Spleen (tissue), 7 donors: ENCODE measurements at regions not wholly inside any gene's neighbourhood (a gene's known extent, or its start where the extent isn't known, plus 50 kb on each side); places are given as distances from the start of the nearest gene placed in this dataset.

Experiments used
- POLR2A ChIP-seq, 3 donors: fragments of 450-650 bp; IDR thresholded peaks; one replicate each; pipeline ENCODE4 v1.5.1; 2017; ENCODE audit warnings: antibody characterized with exemption in 3 of 3, mild to moderate bottlenecking in 1 of 3
- TF ChIP-seq, protein P1 (sequence below), 11 experiments: fragments of 200-600 bp in 7 of 11; fragments of 450-650 bp in 4 of 11; sonication (generic) in 4 of 11; IDR thresholded peaks in 8 of 11; conservative IDR thresholded peaks in 3 of 11; 1 replicate in 7 of 11; 2 replicates in 4 of 11; pipeline versions ENCODE4 v1.4.0 to v1.8.0; 2016 to 2021; ENCODE audit warnings: antibody characterized with exemption in 11 of 11, inconsistent platforms in 4 of 11, mild to moderate bottlenecking in 1 of 11
- donor health status: DM: no; HTN: no; CAD: no; lungs with moderate emphysema.
- donor health status: DM: no; HTN: no; CAD: no.
- donor health status: DM: no; HTN: no; CAD: no.

DNA sequence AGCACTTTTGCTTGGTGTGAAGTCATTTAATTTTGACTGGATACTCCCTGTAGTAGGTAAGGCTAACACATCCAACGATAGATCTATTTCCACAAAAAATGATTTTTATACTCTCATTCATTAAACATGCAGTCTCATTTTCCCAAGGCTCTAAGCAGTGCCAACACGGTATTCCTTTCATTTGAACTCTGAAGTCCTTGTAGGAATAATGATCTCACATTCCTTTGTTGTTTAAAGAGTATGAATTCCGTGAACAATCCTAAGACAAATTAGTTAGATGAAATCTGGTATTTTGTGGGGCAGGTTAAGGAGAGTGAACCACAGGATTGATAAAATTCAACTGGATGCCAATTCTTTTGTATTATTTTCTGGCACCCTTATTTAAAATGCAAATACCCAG, 66.6 kb downstream of the LACC1 start:
- TF ChIP-seq, protein P1, sequence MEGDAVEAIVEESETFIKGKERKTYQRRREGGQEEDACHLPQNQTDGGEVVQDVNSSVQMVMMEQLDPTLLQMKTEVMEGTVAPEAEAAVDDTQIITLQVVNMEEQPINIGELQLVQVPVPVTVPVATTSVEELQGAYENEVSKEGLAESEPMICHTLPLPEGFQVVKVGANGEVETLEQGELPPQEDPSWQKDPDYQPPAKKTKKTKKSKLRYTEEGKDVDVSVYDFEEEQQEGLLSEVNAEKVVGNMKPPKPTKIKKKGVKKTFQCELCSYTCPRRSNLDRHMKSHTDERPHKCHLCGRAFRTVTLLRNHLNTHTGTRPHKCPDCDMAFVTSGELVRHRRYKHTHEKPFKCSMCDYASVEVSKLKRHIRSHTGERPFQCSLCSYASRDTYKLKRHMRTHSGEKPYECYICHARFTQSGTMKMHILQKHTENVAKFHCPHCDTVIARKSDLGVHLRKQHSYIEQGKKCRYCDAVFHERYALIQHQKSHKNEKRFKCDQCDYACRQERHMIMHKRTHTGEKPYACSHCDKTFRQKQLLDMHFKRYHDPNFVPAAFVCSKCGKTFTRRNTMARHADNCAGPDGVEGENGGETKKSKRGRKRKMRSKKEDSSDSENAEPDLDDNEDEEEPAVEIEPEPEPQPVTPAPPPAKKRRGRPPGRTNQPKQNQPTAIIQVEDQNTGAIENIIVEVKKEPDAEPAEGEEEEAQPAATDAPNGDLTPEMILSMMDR (IDR thresholded peaks at IDR 0.05 in 8 of 11, conservative IDR thresholded peaks at IDR 0.05 in 3 of 11) = no peak
- no peak for TF ChIP-seq POLR2A (IDR thresholded peaks at IDR 0.05)
